DOHH2 (cell line): ENCODE measurements at regions not wholly inside any gene's neighbourhood (a gene's known extent, or its start where the extent isn't known, plus 50 kb on each side); places are given as distances from the start of the nearest gene placed in this dataset.

Experiments
- EZH2phosphoT487 ChIP-seq: fragments of 200-600 bp; sonication (generic); IDR thresholded peaks from 2 replicates; pipeline ENCODE4 v1.6.1; 2017; ENCODE audit warnings: borderline replicate concordance, mild to moderate bottlenecking, antibody characterized with exemption, low read length, moderate library complexity, mixed read lengths
- TF ChIP-seq, protein P1 (sequence below): fragments of 200-600 bp; sonication (generic); IDR thresholded peaks from one replicate; pipeline ENCODE4 v1.5.1; 2014; ENCODE audit warnings: antibody characterized with exemption, mild to moderate bottlenecking, low read depth, low read length; ENCODE audit not compliant: poor library complexity, severe bottlenecking

DNA sequence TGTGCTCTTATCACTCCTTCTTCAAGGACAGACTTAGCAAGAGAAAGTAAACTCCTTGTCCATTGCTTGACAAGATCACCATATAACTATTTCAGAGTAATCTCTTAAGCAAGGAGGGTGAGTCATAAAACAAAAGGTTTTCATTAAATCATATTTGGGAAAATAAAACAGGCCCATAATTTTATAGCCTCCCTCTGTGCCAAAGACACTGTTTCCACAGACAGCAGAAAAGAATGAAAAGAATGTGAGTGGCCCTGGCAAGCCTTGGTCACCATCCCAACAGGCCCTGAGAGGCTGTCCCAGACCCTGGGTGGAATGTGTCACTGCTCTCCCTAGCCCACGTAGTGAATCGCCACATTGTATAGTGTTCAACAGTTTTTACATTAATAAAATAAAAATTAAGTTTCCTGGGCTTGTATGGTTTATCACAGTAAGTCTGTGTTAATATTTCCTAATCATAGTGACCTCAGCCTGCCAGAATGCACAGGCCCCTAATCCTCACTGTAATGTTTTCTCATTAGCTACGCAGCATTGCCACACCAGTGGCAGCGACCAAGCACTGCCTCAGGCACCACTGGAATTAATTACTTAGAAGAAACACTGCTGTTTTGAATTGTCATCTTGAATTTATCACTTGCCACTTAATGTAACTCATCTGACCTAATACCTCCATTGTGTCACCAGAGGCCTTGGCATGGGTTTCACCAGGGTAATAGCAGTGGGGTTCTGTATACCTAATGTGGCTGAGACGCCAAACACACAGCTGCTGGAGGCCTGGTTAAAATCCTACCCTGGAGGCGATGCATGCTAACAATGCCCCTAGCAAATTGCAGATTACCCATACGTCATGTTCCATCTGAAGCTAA lies 401.9 kb downstream of the LNPK start:
- TF ChIP-seq, protein P1, sequence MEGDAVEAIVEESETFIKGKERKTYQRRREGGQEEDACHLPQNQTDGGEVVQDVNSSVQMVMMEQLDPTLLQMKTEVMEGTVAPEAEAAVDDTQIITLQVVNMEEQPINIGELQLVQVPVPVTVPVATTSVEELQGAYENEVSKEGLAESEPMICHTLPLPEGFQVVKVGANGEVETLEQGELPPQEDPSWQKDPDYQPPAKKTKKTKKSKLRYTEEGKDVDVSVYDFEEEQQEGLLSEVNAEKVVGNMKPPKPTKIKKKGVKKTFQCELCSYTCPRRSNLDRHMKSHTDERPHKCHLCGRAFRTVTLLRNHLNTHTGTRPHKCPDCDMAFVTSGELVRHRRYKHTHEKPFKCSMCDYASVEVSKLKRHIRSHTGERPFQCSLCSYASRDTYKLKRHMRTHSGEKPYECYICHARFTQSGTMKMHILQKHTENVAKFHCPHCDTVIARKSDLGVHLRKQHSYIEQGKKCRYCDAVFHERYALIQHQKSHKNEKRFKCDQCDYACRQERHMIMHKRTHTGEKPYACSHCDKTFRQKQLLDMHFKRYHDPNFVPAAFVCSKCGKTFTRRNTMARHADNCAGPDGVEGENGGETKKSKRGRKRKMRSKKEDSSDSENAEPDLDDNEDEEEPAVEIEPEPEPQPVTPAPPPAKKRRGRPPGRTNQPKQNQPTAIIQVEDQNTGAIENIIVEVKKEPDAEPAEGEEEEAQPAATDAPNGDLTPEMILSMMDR: no peak
- no peak for TF ChIP-seq EZH2phosphoT487
